Right lobe of liver (tissue), 6 donors: ENCODE measurements at regions not wholly inside any gene's neighbourhood (a gene's known extent, or its start where the extent isn't known, plus 50 kb on each side); places are given as distances from the start of the nearest gene placed in this dataset.

Experiments
- ATAC-seq, 4 donors: fragments of 200-7000 bp; cut with Tn5 transposase; one replicate each; pipeline ENCODE4 v1.9.1; 2020; ENCODE audit warnings: mild to moderate bottlenecking in 4 of 4, moderate library complexity in 4 of 4
- DNase-seq, 3 donors: peaks; one replicate each; pipeline ENCODE4 v3.0.0-alpha.2; 2020
- H3K27ac ChIP-seq, 3 donors: fragments of 200-600 bp; one replicate each; pipeline ENCODE4 v1.8.0; 2022
- H3K27me3 ChIP-seq, 2 donors: fragments of 200-600 bp; one replicate each; pipeline ENCODE4 v1.8.0; 2022
- H3K36me3 ChIP-seq, 4 donors: fragments of 200-600 bp; sonication (generic) in 1 of 4; one replicate each; pipeline versions ENCODE4 v1.5.1 to v1.8.0; 2017 to 2022; ENCODE audit warnings: control low read depth in 1 of 4
- H3K4me1 ChIP-seq, 4 donors: fragments of 200-600 bp; sonication (generic) in 1 of 4; one replicate each; pipeline versions ENCODE4 v1.5.1 to v1.8.0; 2017 to 2022; ENCODE audit warnings: control low read depth in 1 of 4
- H3K4me3 ChIP-seq, 3 donors: fragments of 200-600 bp; one replicate each; pipeline ENCODE4 v1.8.0; 2022
- H3K9me3 ChIP-seq, 4 donors: fragments of 200-600 bp; sonication (generic) in 1 of 4; one replicate each; pipeline versions ENCODE4 v1.5.1 to v1.8.0; 2017 to 2022; ENCODE audit warnings: control low read depth in 1 of 4
- POLR2A ChIP-seq: fragments of 450-650 bp; IDR thresholded peaks from one replicate; pipeline ENCODE4 v1.6.1; 2017; ENCODE audit warnings: antibody characterized with exemption, mild to moderate bottlenecking
- WGBS: methylation state at CpG from one replicate; pipeline ENCODE4 v1.1.6; 2018; ENCODE audit warnings: low coverage, low lambda C conversion rate; ENCODE audit not compliant: insufficient coverage; ENCODE audit errors: missing lambda C conversion rate; 5-methylcytosine and 5-hydroxymethylcytosine counted together
- intact Hi-C, 2 donors: fragments of 100-400 bp; cut with DNase I; formaldehyde crosslinking; loops; one replicate each; pipeline versions ENCODE4 v1.11.2 to v1.14.1; 2022
- TF ChIP-seq, protein P1 (sequence below), 4 donors: fragments of 200-600 bp in 3 of 4; fragments of 450-650 bp in 1 of 4; IDR thresholded peaks; one replicate each; pipeline versions ENCODE4 v1.5.1 to v1.8.0; 2016 to 2022; ENCODE audit warnings: antibody characterized with exemption in 4 of 4, mild to moderate bottlenecking in 2 of 4
- donor health status: DM: no; HTN: yes; CAD: no.
- donor health status: DM: no; HTN: no; CAD: no.
- donor health status: DM: no; HTN: no; CAD: no.
- donor health status: DM: no; HTN: yes; CAD: no.
- donor health status: DM: no; HTN: yes; CAD: no.

DNA sequence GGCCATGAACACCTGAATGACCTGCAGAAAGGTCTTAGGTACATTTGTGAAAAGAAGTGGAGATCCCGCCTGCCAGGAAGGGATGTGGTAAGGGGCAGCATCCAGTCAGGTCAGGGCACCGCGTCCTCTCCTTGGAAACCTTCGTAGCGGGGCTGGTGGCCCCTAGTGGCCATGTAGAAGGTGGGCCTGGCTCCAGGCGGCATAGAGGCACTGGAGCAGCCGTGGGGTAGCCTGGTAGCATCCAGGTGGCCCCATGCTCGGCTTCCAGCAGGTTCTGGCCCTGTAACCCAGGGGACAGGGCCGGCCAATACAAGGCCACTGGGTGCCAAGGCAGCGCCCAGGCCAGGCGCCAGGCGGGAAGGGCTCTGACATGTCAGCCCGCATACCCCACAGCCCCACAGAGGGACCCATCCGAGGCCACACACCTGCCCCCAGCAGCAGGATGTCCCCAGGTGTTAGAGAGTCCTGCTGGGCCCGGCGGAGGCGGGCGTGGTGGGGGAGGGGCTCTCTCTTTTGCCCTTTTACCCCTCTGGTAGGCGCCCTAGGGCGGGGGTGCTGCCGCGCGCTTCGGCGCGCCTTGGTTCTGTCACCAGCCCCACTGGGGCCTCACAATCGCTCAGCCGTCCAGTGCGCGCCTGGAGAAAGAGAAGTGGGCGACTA is 58.3 kb upstream of the SPATA31E1 start:
- Histone ChIP-seq H3K27ac (no peak overlapping the region), H3K9me3 (no peaks in the 10 kb centered on the region), H3K27me3 (no peaks in the 10 kb centered on the region), H3K4me3 (no peak overlapping the region), H3K36me3 (no peaks in the 10 kb centered on the region), H3K4me1 (no peaks in the 10 kb centered on the region)
- TF ChIP-seq POLR2A, result no peak
- TF ChIP-seq, protein P1, sequence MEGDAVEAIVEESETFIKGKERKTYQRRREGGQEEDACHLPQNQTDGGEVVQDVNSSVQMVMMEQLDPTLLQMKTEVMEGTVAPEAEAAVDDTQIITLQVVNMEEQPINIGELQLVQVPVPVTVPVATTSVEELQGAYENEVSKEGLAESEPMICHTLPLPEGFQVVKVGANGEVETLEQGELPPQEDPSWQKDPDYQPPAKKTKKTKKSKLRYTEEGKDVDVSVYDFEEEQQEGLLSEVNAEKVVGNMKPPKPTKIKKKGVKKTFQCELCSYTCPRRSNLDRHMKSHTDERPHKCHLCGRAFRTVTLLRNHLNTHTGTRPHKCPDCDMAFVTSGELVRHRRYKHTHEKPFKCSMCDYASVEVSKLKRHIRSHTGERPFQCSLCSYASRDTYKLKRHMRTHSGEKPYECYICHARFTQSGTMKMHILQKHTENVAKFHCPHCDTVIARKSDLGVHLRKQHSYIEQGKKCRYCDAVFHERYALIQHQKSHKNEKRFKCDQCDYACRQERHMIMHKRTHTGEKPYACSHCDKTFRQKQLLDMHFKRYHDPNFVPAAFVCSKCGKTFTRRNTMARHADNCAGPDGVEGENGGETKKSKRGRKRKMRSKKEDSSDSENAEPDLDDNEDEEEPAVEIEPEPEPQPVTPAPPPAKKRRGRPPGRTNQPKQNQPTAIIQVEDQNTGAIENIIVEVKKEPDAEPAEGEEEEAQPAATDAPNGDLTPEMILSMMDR (IDR thresholded peaks at IDR 0.05), result no peak
- DNase-seq, result no peak
- WGBS, result 95% methylated on average over 3 of the region's 31 CpGs
- intact Hi-C loops, result no loop called here
- peak in 1 of 4 donors; percentile 21 for ATAC-seq

DNA sequence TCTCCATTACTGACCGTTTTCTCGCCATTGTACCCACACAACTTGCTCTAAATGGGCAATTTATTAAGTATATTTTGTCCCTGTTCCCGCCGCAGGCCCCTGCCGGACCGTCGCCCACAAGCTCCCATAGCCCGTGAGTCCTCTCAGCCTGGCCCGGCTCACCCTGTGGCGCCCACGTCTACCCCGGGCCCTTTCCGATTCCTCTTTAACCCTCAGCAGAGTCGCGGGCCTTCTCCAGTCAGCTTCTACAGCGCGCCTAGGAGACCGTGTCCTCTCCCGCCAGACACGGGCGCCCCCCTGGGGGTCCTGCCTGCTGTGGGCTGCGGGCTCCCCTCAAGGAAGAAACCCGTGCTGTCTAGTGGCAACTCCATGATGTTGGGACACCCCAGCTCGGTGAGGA is 57.8 kb upstream of the SPATA31E1 start:
- H3K27ac ChIP-seq, result no peak overlapping the region
- H3K27me3 ChIP-seq, result no peaks in the 10 kb centered on the region
- TF ChIP-seq, protein P1 (IDR thresholded peaks at IDR 0.05), result no peak
- TF ChIP-seq POLR2A, result no peak
- H3K36me3 ChIP-seq, result no peaks in the 10 kb centered on the region
- H3K4me1 ChIP-seq, result no peaks in the 10 kb centered on the region
- H3K9me3 ChIP-seq, result no peaks in the 10 kb centered on the region
- ATAC-seq (no peak), DNase-seq (no peak)
- 100% methylated on average over 14 of the region's 24 CpGs for WGBS
- intact Hi-C loops, result no loop called here
- no peak overlapping the region for H3K4me3 ChIP-seq

DNA sequence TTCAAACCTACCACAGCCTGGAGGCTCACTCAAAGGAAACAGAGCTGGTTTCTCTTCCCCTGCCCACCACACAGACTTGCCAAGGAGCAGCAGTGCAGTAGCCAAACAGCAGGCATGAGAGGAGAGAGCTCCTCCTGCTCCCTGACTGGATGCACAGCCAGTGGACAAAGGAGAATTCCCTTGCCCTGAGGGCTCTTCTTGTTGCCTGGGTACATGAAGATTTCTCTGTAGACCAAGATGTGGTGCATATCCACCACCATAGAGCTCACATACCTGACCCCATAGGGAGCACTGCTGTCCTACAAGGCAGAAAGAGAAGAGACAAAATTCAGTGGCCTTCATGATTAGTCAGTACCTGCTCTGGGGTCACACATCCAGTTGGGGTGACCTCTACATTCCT is 56.3 kb upstream of the SPATA31E1 start:
- no peak for ATAC-seq
- DNase-seq, result no peak
- H3K27ac ChIP-seq, result no peak overlapping the region
- no peaks in the 10 kb centered on the region for H3K4me1 ChIP-seq
- H3K9me3 ChIP-seq, result no peaks in the 10 kb centered on the region
- H3K36me3 ChIP-seq, result no peaks in the 10 kb centered on the region
- intact Hi-C loops, result no loop called here
- no peak overlapping the region for H3K4me3 ChIP-seq
- no peak for TF ChIP-seq POLR2A
- TF ChIP-seq, protein P1 (IDR thresholded peaks at IDR 0.05), result no peak
- H3K27me3 ChIP-seq, result no peaks in the 10 kb centered on the region

DNA sequence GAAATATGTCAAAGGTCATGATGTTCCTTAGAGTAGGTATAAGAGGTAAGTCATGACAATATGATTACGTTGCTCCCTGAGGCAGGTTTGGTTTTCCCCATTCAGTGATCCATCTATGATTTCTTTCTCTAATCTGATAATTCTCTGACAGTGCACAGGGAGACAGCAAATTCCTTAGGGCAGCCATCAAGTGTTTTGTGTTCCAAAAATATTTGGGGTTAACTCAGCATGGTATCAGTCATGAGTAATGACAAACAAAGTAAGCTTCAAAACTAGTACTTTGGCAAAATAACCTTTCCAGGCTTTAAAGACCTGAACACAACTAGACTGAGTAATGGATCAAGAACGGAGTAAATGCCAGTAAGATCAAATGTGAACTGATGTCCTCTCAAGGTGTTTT is 55.3 kb upstream of the SPATA31E1 start:
- DNase-seq (no peak), ATAC-seq (no peak)
- H3K36me3 ChIP-seq, result no peaks in the 10 kb centered on the region
- no peak overlapping the region for H3K4me3 ChIP-seq
- intact Hi-C loops, result no loop called here
- no peak overlapping the region for H3K27ac ChIP-seq
- no peaks in the 10 kb centered on the region for H3K27me3 ChIP-seq
- no peaks in the 10 kb centered on the region for H3K4me1 ChIP-seq
- 79% methylated on average over 2 of the region's 2 CpGs for WGBS
- no peaks in the 10 kb centered on the region for H3K9me3 ChIP-seq
- TF ChIP-seq POLR2A, result no peak
- TF ChIP-seq, protein P1 (IDR thresholded peaks at IDR 0.05), result no peak

DNA sequence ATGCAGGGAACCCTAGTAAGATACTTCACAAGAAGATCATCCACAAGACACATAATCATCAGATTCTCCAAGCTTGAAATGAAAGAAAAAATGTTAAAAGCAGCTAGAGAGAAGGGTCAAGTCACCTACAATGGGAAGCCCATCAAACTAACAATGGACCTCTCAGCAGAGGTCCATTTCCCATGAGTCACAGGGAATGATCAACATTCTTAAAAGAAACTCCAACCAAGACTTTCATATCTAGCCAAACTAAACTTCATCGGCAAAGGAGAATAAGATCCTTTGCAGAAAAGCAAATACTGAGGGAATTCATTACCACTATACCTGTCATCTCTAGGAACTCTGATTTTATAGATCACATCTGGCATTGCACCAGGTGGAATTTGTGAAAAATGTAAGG is 52.9 kb upstream of the SPATA31E1 start:
- DNase-seq (no peak), ATAC-seq (no peak)
- intact Hi-C loops, result no loop called here
- H3K27ac ChIP-seq, result no peak overlapping the region
- no peaks in the 10 kb centered on the region for H3K36me3 ChIP-seq
- no peak for TF ChIP-seq POLR2A
- TF ChIP-seq, protein P1 (IDR thresholded peaks at IDR 0.05), result no peak
- no peak overlapping the region for H3K4me3 ChIP-seq
- no peaks in the 10 kb centered on the region for H3K4me1 ChIP-seq
- 80% methylated on average over 1 of the region's 1 CpG for WGBS
- no peaks in the 10 kb centered on the region for H3K27me3 ChIP-seq
- no peaks in the 10 kb centered on the region for H3K9me3 ChIP-seq
